Upper lobe of left lung (tissue), 4 donors: ENCODE measurements at regions not wholly inside any gene's neighbourhood (a gene's known extent, or its start where the extent isn't known, plus 50 kb on each side); places are given as distances from the start of the nearest gene placed in this dataset.

Experiments
- CTCF ChIP-seq, 6 experiments: fragments of 450-650 bp in 4 of 6; fragments of 200-600 bp in 2 of 6; sonication (generic) in 2 of 6; IDR thresholded peaks; one replicate each; pipeline ENCODE4 v1.5.1; 2016 to 2019; ENCODE audit warnings: antibody characterized with exemption in 6 of 6
- EP300 ChIP-seq, 4 donors: sonication (generic); formaldehyde crosslinking; IDR thresholded peaks; one replicate each; pipeline ENCODE4 v1.5.1; 2017; ENCODE audit warnings: antibody characterized with exemption in 4 of 4, control low read depth in 2 of 4
- POLR2A ChIP-seq, 4 donors: fragments of 450-650 bp; IDR thresholded peaks; one replicate each; pipeline ENCODE4 v1.5.1; 2016 to 2017; ENCODE audit warnings: antibody characterized with exemption in 4 of 4, mild to moderate bottlenecking in 2 of 4

- TF ChIP-seq CTCF (IDR thresholded peaks at IDR 0.05) (no peak), POLR2A (IDR thresholded peaks at IDR 0.05) (no peak), EP300 (IDR thresholded peaks at IDR 0.05) (no peak)
Measured at GRCh38 chr3:26011276-26011675, 221.4 kb downstream of the OXSM start.
